Peyer's patch (tissue), 4 donors: ENCODE measurements at regions not wholly inside any gene's neighbourhood (a gene's known extent, or its start where the extent isn't known, plus 50 kb on each side); places are given as distances from the start of the nearest gene placed in this dataset.

ENCODE experiments used
- CTCF ChIP-seq, 6 experiments: fragments of 450-650 bp in 4 of 6; fragments of 200-600 bp in 2 of 6; sonication (generic) in 1 of 6; IDR thresholded peaks; one replicate each; pipeline ENCODE4 v1.5.1; 2017 to 2019; ENCODE audit warnings: antibody characterized with exemption in 6 of 6, mild to moderate bottlenecking in 3 of 6, moderate library complexity in 1 of 6
- POLR2A ChIP-seq, 2 donors: fragments of 450-650 bp; IDR thresholded peaks; one replicate each; pipeline ENCODE4 v1.5.1; 2017; ENCODE audit warnings: antibody characterized with exemption in 2 of 2, mild to moderate bottlenecking in 2 of 2, moderate library complexity in 2 of 2

- TF ChIP-seq POLR2A (IDR thresholded peaks at IDR 0.05) (no peak), CTCF (IDR thresholded peaks at IDR 0.05) (no peak)
Observed at GRCh38 chr4:181741513-181741912, 501.7 kb upstream of the TENM3 start.
